H1 (cell line): ENCODE measurements at regions not wholly inside any gene's neighbourhood (a gene's known extent, or its start where the extent isn't known, plus 50 kb on each side); places are given as distances from the start of the nearest gene placed in this dataset.

Source experiments
- CTCF ChIP-seq, 3 experiments: IDR thresholded peaks; 1 replicate in 2 of 3; 2 replicates in 1 of 3; pipeline versions ENCODE4 v1.5.1 to v1.6.1; 2011; ENCODE audit warnings: low read length in 3 of 3, mild to moderate bottlenecking in 3 of 3, inconsistent platforms in 2 of 3, low read depth in 1 of 3, moderate library complexity in 1 of 3; ENCODE audit not compliant: insufficient read depth in 1 of 3; ENCODE audit errors: control extremely low read depth in 1 of 3
- EGR1 ChIP-seq: IDR thresholded peaks from 2 replicates; pipeline ENCODE4 v1.6.1; 2011; ENCODE audit warnings: low read depth, low read length, borderline replicate concordance
- POLR2A ChIP-seq, 2 experiments: IDR thresholded peaks; 1 replicate in 1 of 2; 2 replicates in 1 of 2; pipeline ENCODE4 v1.6.1; 2011; ENCODE audit warnings: low read depth in 2 of 2, low read length in 2 of 2, mild to moderate bottlenecking in 2 of 2; ENCODE audit errors: control extremely low read depth in 1 of 2
- RNF2 ChIP-seq: fragments of 200-900, 300-1000 bp; sonication (generic); IDR thresholded peaks from 2 replicates; pipeline ENCODE4 v1.7.1; 2016; ENCODE audit warnings: borderline replicate concordance, low read depth, mild to moderate bottlenecking, antibody characterized with exemption, low read length; ENCODE audit not compliant: poor library complexity, severe bottlenecking; ENCODE audit errors: missing control alignments
- ZNF274 ChIP-seq: IDR thresholded peaks from 2 replicates; pipeline ENCODE4 v1.7.0; 2012; ENCODE audit warnings: low read length, borderline replicate concordance; ENCODE audit errors: extremely low read depth

- TF ChIP-seq CTCF (IDR thresholded peaks at IDR 0.05; ENCODE audit: control extremely low read depth in 1 of 3, insufficient read depth in 1 of 3, low read depth in 1 of 3, low read length in 3 of 3) (peak; percentile 95 to 97 (median 96)), EGR1 (no peak), RNF2 (no peak), POLR2A (IDR thresholded peaks at IDR 0.05; ENCODE audit: control extremely low read depth in 1 of 2, low read depth in 2 of 2, low read length in 2 of 2) (no peak), ZNF274 (no peak)
Measured at GRCh38 chr6:151675746-151676459, 131.6 kb upstream of the ESR1 start.
